HG02852 (cell line): ENCODE measurements at regions not wholly inside any gene's neighbourhood (a gene's known extent, or its start where the extent isn't known, plus 50 kb on each side); places are given as distances from the start of the nearest gene placed in this dataset.

Experiments
- ATAC-seq: cut with Tn5 transposase; IDR thresholded peaks from one replicate; pipeline ENCODE4 v1.9.1; 2021; ENCODE audit warnings: mild to moderate bottlenecking, moderate library complexity; ENCODE audit not compliant: unreplicated experiment

DNA sequence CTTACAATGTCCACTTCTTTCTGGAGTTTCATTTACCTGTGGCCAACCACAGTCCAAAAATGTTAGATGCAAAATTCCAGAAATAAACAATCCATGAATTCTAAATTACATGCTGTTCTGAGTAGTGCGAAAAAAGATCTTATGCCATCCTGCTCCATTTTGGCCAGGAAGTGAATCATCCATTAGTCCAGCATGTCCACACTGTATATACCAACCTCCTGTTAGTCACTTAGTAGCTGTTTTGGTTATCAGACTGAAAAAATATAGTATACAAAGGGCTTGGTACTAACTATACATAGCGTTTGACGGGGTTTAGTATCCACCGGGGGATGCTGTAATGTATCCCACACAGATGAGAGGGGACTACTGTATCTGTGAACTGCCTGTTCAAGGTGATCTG is 618.0 kb upstream of the ARGLU1 start:
- no peak for ATAC-seq

DNA sequence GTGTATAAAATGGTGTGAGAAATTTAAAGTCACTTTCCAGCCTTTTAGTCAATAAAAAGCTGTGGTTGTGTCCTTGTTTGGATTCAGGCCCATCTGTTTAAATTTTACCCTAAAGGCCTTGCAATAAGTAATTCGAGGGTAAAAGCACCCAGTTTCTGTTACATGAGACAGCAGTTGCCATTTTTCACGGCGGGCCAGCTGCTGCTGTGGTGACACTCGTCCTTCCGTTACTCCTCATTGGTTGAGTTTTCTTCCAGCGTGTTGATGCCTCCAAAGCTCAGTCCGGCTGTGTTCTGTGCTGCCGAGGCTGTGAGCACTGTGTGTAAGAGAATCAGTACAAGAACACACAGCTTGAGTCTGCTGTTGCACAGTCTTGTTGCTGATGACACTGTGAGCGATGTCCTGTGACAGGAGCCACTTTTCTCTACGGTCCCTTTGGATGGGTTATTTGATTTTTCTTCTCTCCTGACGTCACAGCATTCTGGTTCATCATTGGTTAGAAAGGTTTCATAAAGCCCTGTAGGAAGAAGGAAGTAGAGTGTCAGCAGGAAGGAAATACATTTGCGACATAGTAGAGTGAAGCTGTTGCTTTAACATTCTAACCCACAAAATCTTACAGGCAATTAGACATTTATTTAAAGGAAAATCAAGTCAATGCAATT is 602.5 kb upstream of the ARGLU1 start:
- no peak for ATAC-seq

DNA sequence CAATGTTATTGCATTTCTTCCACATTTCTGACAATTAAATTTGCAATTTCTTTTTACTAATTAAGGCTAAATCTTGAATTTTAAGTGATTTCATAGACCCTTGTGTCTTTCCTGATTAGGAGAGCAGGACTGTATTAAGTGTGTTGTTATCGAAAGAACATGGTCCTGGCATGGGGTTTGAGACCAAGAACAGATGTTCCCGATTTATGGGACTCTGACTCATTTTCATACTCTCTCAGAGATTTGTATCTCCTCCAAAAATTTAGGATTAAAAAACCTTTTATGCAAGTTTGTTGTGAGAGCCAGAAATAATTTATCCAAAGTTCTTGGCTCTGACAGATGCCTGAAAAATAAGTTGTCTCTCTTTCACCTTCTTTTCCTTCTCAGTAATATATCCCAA is 589.3 kb upstream of the ARGLU1 start:
- ATAC-seq, result no peak

DNA sequence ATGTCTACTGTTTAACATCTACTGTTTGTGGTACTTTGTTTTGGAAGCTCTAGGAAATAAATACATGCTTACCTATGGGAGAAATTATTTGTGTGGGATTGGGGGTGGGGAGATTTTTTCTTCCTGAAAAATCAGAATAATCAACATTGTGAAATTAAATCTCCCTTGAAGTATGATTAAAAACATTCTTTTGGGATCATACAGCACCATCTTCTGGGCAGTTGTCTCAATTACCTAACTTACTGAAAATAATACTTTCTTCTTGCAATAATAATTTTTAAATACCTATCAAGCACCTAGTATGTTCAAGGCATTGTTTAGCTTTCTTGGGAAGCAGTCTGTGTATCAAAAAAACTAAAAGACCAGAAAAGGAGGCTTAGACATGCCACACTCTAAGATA is 576.5 kb upstream of the ARGLU1 start:
- no peak for ATAC-seq

DNA sequence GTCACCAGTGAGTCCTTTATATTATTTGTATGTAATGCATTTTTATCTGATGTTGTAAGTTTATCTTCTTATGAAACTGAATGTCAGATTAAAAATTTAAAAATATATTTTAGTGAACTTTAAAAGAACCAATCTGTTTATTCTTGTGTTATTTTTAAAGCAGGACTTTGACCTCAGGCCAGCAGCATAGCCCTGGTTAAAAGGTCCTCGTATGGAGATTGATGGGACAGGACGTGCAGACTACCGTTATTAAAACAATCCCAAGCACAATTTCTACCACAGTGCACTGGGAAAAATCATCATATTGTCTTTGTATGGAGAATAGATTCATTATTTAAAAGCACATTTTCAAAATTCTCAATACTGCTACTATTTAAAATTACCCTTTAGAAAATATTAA is 573.8 kb upstream of the ARGLU1 start:
- ATAC-seq, result no peak

DNA sequence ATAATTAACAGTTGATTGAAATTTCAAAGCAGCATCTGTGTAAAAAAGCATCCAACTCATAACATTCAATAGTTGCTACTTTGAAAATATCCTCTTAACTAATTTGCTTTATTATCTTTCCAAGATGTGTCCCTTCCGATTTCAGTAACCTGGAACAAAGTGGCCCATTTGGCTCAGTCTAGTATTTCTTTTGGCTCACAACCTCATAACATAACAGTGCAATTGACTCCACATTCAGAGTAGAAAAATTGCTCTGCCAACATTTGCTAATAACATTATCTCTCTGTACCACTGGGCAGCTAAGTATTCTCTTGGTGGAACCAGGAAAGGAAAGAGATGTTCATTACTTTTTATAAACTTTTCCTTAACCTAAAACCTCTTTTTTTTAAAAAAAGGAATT is 571.1 kb upstream of the ARGLU1 start:
- no peak for ATAC-seq

DNA sequence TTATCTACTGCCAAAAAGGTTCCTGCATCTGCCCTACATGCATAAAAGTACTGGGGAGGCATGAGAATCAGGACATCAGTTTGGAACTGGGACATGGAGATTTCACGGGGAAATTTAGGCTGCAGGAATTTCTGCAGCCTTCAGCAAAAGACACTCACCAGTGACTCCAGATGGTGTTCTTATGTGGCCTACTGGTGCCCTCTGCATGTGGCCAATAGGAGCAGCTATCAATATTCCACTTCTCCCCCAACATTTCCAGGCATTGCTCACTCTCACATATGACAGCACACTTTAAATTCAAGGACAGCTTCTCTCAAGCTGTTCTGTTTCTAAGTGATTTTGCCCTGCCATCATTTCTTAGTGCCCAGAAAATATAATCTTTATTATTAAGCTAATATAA is 570.5 kb upstream of the ARGLU1 start:
- no peak for ATAC-seq

DNA sequence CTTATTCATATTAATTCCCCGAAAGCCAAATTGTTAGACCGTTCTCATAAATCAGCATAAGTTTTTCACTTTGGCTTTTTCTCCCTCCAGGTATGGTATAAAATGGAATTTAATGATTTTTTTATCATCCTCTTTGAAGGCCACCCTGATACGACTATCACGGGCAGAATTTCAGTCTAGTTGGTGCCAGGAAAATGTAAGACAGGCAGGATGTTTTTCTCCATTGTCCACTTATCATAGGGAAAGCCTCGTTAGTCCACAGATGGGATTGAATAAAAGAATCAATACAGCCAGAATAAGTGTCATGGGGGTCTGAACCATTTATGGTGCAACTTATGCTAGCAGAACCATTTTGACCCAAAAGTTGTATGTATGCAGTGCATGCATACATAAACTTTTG is 566.0 kb upstream of the ARGLU1 start:
- ATAC-seq, result no peak

DNA sequence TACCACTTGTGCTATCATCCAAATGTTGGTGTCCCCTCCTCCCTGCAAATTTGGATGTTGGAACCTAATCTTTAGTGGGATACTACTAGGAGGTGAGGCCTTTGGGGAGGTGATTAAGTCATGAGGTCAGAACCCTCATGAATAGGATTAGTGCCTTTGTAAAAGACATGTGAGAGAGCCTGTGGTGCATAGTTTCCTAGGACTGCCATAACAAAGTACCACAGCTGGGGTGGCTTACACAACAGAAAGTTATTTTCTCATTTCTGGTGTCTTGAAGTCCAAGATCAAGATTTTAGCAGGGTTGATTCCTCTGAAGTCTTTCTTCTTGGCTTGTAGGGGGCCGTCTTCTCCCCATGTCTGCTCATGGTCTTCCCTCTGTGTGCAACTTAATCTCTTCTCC is 562.6 kb upstream of the ARGLU1 start:
- ATAC-seq, result no peak

DNA sequence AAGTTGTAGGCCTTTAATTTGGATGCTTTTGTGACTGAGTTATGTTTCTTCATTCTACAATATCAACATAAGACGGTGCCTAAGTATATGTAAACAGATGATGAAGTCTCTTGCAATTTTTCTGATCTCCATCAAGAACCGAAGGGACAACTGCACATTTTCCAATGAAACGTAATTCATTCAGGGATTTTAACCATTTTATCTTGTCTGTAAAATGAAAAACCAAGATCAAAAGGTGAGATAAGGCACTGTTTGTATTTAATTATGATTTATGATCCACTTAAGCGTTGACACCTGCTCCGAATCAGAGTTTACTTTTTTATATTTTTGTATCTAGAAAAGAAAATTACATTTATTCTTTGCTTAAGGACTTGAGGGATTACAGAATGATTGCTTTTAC is 556.8 kb upstream of the ARGLU1 start:
- no peak for ATAC-seq

DNA sequence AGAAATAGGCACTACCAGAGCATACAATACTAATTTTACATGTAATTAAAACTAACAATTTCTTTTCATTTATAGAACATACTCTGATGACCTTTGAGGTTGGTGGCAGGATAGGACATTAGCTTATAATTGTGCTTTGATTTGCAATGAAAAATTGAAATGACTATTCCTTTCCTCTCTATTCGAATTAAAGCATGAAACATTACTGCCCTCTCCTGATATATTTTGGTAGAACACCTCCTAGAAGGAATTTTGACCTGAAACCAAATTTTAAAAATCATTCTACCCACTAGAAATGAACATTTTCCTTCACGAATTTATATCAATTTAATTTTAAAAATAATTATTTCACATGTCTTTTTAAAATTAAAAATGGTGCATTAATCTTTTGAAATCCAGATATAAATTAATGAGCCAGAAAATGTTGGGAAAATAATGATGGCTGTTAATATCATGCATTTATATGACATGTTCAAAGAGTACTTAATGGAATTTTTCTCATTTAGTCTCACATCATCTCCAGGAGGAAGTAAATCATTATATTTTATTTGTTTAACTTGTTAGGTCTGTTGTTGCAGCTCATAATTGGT is 556.3 kb upstream of the ARGLU1 start:
- no peak for ATAC-seq

DNA sequence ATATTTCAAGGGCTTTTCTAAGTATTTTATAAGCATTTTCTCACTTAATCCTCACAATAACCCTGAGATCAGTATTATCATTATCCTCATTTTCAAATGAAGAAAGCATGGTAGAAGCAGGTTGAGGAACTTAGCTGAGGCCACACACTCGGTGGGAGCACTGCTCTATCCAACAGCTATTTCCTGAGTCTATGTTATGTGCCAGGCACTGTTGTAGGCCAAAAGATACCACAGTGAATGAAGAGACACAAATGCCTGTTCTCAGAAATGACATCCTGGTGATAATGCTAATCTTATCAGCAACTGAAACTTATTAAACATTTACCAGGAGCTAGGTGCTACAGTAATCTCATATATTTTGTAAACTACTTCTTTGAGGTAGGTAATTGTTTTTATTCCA is 553.9 kb upstream of the ARGLU1 start:
- ATAC-seq, result no peak

DNA sequence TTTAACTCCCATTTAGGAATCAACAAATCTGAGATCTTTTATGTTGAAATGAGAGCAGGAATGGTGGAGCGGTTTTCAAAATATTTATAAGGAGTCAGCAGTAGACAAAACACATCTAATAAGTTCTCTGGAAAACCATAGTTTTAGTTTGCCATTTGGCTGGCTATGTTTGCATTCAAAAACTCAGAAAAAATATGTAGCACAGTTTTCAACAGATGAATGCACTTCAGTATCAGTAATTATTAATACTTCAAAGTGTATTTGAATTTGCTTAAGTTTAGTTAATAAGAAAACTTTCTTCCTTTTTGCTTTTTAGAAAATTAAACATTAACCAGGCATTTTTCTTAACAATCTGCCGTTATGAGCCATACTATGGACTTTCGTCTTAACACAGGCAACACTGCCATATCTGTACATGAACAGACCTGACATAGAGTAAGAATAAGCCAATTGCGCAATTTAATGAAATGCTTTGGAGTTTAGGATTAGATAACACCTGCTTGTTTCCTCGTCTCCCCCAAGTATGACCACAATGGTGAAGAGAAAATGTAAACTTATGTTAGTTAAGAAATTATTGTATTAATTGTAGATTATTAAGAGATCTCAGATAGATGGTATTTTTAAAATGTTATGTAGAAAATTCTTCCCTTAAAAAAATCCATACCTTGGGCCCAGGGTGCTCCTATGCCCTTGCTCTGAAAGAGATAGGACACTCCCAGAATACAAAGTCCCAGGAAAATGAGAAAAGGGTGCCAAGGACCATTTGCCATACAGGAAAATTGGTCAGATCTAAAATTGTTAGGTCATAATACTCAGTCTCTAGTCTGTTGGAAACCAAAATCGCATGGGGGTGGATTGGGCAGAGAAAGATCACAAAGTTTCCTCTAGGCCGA is 552.3 kb upstream of the ARGLU1 start:
- ATAC-seq, result no peak

DNA sequence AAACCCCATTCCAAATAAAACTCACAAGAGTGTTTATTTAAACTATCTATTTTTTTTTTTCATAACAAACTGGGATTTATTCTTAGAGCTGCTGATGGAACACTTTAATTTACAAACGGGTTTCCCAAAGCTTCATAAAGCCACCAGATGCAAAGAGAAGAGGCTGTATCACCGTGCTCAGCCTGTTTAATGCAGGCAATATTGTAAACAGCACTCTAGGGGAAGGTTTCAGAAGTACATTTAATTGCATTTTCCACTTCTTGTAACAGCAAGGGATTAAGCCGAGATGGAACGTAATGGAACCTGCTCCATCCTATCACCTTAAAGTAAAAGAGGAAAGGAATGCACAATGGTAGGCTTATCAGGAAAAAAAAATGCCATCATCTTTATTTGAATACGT is 550.6 kb upstream of the ARGLU1 start:
- no peak for ATAC-seq

DNA sequence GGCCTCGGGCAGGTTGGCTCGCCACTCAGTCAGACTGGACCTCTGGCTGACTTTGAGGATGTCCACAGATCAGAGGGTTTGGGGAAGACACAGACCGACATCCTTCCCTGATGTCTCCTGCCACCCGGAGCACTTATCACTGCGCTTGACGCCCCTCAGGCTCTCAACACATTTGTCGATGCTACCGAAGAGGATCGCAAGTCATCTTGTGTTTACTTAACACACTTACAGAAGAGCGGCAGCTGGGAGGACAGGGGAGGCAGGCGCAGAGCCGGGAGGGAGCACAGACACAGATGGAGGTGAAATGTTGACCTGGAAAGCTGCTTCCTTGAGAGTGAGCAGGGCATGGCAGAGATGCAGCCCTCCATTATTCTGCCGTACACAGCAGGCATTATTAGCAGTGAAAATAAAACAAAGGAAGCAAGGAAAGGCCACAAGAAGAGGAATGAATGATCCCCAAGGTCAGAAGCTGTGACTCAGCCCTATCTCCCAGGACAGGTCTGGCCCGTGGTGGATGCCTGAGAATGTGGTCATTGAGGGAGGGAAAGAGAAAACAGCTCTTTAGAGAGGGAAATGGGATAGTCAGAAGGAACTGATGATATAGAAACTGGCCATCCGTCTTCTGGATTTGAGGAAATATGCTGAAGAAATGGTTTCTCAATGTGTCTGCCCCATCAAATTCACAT is 549.5 kb upstream of the ARGLU1 start:
- ATAC-seq, result no peak

DNA sequence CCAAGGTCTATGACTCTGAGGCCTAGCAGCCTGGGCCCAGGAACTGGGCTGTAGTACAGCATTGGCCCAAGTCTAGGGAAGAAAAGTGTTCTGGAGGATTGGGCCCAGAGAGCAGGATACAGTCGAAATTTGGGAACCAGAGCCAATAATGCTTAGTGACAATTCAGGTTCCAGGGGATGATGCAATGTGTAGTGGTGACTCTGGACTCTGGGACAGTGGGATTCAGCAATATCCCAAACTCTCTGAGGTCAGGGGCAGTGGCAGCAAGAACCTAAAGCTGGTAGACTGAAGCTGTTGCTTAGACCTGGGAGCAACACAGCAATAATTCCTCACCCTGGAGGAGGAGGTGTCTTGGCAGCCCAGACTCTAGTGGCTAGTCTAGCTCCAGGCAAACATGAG is 545.5 kb upstream of the ARGLU1 start:
- ATAC-seq, result no peak

DNA sequence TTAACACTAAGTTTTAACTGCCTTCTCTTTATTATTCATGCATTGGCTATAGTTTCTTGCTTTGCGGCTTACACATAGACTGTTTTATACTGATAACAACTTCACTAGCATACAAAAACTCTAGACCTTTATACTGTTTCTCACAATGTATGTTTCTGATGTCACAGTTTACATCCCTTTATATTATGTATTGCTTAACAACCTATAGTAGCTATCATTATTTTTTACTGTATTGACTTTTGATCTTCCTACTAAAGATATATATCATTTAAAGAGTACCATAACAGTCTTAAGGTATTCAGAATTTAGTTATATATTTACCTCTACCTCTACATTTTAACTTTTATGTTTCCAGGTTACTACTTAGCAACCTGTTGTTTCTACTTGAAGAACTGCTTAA is 543.3 kb upstream of the ARGLU1 start:
- ATAC-seq, result no peak

DNA sequence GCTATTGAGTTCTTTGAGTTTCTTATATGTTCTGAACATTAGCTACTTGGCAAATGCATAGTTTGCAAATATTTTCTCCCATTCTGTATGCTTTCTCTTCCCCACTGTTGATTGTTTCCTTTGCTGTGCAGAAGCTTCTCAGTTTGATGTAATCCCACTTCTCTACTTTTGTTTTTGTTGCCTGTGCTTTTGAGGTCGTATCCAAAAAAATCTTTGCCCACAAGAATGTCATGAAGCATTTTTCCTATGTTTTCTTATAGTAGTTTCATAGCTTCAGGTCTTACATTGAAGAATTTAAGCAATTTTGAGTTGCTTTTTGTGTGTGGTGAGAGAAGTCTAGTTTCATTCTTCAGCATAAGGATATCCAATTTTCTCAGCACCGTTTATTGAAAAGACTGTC is 536.7 kb upstream of the ARGLU1 start:
- ATAC-seq, result no peak

DNA sequence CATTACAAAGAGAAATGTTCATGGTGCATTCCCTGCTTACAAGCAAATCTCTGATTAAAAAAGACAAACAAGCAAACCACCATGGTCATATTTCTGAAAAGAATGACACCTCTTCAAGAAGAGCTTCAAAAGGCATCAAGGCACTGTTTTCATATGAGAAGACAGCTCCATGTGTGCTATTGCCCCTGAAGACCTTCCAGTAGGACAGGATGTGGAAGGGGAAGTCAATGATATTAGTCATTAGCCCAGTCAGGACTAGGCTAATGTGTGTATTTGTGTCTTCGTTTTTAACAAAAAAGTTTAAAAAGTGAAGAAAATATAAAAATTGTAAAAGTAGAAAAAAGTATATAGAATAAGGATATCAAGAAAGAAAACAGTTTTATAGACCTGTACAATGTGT is 534.7 kb upstream of the ARGLU1 start:
- no peak for ATAC-seq

DNA sequence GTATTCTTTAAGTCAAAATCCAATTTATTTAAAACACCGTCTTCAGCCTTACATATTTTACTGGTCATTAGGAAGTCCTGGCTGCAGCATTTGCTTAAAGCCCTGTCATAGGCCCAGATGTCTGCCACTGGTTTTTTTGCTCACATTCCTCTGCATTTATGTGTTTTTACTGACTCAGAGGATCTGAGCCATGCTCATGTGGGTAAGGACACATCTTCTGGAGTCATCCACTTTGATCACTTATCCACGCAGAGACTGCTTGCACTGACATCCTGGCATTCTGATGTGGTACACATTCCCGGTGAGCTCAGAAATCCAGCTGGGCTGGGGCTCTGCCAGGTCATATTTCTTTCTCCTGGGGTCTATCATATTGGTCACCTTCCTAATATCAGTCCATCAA is 531.7 kb upstream of the ARGLU1 start:
- no peak for ATAC-seq

DNA sequence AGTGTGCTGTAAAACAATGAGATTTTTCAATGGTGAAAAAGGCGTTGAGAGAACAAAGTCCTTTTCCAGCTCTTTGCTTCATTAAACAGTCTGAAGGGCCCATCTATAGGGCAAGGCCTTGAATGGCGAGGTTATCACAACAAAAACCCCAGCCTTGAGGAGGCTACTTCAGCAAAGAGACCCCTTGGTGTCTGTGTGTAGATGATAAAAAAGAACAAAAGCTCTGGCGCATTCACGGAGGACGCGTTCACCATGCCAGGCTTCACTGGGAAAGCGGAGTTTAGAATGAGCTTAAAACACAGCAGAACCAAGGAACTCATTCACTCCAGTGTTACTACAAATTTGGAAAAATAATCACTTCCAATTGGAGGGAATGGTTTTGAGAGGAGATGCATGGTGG is 530.0 kb upstream of the ARGLU1 start:
- ATAC-seq, result no peak

DNA sequence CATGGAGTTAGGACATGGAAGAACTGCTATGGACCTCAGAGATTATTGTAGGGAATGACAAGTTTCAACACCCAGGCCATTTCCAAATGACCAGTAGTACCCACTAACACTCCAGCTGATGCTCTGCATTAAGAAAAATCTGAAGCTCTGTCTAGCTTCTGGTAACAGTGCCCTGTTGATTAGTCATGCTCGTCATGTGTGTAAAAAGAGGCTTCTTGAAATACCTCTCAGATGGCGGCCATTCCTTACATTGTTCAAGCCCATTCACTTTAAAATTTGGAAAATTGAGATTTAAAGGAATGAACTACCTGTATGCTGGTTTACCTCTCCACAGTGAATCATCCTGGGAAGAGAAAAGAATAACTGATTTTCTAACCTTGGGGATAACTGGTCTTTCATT is 527.9 kb upstream of the ARGLU1 start:
- no peak for ATAC-seq
